T-helper 1 cell (primary cell): ENCODE measurements at regions not wholly inside any gene's neighbourhood (a gene's known extent, or its start where the extent isn't known, plus 50 kb on each side); places are given as distances from the start of the nearest gene placed in this dataset.

Experiments used
- DNase-seq, 5 donors: peaks; one replicate each; pipeline ENCODE4 v3.0.0-alpha.2; 2012 to 2020

DNA sequence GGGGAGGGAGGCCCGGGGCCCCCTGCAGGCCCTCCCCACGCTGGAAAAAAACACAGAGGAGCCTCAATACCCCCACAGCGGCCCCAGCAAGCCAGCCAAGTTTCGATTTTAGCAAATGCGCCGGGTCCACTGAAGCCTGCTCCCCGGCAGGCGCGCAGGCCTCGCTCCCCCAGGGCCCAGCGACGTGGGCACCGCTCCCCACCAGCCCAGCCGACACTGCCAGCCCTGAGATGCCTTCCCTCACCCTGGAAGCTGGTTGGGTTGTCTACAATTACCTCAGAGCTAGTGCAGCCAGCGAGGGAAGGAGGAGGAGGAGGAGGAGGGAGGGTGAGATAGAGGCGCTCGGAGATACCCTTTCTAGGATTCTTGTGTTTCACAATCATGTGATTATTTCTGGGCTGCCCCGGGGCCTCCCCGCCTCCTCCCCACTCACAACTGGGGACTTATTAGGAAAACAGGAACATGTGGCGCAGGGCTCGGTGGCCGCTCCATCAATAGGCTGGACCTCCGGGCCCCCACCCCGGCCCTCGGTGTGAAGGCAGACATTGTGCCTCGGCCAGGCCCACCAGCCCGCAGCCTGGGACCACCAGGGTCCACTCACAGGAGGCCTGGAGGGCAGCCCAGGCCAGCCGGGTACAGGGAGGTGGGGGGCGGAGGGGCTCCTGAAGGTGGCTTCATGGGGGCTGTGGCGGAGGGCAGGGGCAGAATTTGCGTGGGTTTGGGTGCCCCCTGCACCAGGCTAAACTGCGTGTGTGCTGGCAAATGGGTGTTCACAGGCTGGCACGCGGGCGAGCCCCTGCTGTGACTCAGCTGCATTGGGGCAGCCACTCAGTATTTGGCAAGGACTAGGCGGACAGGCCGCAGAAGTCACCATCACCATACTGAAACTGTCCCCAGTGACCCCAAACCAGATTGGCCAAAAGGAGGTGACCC is 109.9 kb downstream of the NCOR2 start:
- DNase-seq, result peak; percentile 28 to 48 (median 45)

DNA sequence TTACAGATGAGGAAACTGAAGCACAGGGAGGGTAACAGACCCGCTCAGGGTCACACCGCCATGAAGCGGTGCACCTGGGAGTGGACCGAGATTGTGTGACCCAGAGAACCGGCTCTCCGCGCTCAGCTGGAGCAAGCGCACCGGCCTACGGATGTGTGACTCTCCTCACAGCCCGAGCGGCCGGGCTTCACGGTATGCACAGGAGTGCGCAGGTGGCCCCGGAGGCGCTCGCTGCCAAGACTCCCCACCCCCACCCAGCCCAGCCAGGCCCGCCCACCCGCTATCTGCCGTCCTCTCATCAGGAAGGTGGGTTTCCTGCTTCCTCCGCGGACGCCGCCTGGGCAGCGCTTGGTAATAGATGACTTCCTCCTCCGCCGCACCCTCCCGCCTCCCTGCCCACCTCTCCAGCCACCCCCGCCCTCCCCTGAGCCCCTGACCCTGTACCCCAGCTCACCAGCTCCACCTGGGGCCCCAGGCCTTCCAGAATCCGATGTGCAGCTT is 110.7 kb downstream of the NCOR2 start:
- peak; percentile 28 to 39 (median 35) for DNase-seq

DNA sequence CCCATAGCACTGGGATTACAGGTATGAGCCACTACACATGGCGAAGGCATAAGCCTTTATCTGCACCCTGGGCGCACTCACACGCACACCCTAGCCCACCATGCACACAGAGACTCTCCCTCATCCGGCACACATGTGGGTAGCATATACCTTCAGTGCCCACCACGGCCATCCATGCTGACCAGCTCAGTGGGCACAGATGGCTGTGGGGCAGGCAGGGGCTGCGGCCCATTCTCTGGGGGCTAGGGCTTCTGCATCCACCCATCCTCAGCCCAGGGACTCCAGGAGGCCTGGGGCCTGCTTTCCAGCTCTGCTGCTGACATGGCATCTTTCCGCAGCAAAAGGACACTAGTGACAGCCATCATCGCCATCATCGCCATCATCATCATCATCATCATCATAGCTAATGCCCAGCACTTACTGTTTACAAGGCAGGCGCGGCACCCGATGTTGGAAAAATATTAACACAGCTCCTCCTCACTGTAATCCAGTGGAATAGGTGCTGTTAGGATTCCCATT is 111.2 kb downstream of the NCOR2 start:
- no peak for DNase-seq

DNA sequence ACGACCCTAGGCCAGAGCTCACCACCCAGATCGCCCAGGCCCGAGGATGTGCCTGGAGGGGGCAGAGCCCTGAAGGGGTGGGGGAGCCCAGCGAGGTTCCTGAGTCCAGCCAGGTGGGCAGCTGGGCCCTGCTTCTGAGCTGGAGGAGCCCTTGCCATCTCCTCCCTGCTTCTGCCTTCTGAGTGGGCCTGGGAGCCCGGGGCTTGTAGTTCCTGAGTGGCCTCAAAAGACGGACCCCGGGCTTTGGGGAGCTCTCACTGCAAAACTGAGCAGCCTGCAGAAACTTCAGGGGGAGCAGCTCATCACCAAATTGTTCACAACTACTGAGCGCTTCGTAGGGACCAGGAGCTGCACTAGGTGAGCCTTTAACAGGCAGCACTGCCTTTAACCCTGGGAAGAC is 112.1 kb downstream of the NCOR2 start:
- no peak for DNase-seq

DNA sequence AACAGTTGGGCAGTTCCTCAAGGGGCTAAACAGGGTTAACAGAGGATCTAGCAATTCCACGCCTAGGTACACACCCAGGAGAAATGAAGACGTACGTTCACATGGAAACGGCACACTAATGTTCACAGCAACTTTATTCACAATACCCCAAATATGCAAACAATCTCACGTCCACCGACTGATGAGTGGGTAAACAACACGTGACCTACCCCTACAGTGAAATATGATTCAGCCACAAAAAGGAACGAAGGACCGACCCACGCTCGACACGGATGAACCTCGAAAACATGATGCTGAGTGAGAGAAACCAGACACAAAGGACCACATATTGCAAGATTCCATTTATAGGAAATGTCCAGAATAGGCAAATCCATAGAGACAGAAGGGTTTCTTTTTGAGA is 112.7 kb downstream of the NCOR2 start:
- DNase-seq, result no peak

DNA sequence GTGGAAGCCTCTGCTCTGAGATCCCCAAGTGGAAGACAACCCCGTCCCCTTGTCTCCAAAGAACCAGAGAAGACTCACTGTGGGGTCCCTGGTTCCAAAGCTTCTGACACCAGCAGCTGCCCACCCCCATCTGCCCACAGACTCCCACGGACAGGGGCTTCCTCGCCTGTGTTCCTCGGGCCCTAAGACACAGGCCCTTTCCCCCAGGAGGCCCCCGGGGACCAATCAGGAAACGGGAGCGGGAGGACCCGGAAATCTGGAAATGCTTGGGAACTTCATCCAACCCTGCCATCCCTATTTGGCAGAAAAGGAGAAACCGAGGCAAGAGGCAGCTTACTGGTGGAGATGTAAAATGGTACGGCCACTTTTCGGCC is 113.1 kb downstream of the NCOR2 start:
- DNase-seq, result no peak

DNA sequence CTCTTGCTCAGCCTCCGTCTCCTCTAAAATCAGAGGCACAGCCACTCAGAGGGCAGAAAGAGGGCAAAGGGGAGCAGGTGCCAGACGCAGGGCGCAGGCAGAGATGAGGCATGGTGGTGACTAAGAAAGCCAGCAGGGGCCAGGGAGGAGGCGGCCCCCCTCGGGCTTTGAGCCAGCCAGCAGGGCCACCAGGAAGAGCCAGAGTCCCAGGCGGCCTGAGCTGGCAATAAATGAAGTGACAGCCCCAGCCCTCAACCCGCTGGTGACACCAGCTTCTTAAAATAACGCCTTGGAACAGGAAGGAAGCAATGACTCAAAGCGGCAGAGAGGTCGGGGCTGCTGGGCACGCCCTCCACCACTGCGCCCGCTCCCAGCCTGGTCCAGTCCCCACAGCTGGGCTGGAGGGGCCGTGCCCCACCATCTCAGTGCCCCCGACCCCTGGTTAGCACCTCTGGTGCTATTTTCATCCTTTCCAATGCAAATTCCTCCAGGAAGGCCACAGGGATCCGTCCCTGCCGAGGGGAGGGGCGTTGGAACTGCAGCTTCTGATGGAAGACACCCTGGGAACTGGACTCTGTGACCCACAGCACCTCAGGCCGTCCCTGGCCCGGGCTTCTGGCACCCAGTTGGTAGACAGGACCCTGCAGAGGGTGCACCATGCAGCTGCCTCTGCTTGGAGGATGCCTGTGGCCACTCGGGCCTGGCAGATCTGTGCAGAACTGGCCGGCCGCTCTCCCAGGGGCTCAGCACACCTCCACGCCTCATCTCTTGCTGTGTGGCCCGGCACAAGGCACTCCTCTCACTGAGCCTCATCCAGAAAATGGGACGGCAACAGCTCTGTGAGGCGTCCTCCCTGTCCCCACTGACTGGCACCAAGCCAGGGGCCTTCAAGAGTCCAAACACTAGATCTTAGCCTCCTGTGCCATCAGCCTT is 113.7 kb downstream of the NCOR2 start:
- DNase-seq, result peak; percentile 62 to 90 (median 75)

DNA sequence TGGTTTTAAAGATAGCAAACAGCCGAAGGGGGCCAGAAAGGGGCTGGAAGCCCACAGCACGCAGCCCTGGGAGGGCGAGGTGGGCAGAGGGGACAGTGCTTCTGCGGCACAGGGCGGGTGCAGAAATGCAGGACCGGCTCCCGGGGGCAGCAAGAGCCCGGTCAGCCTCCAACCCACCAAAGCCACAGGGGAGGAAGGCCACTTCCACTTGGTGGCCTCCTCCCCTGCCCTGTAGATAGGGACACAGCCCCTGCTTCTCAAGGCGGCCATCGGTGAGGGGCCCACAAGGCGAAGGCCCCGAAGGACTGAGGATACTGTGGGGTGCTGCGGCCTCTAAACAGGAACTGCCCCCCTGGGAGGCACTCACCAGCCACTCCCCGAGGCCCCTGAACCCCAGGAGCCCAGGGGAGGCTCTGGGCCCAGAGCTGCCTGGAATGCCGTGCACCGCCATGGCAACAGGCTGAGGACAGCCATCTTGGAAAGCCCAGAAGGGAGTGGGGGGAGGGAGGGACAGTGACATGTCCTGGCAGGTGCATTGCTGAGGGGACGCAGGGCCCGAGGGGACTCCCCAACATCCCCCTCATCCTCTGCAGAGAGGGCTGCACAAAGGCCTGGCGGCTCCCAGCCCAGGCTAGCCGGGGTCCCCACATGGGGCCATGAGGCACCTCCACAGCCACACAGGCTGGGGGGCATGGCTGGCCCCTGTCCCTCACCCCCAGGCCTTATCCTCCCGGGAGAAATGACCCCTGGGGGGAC is 114.7 kb downstream of the NCOR2 start:
- DNase-seq, result no peak

DNA sequence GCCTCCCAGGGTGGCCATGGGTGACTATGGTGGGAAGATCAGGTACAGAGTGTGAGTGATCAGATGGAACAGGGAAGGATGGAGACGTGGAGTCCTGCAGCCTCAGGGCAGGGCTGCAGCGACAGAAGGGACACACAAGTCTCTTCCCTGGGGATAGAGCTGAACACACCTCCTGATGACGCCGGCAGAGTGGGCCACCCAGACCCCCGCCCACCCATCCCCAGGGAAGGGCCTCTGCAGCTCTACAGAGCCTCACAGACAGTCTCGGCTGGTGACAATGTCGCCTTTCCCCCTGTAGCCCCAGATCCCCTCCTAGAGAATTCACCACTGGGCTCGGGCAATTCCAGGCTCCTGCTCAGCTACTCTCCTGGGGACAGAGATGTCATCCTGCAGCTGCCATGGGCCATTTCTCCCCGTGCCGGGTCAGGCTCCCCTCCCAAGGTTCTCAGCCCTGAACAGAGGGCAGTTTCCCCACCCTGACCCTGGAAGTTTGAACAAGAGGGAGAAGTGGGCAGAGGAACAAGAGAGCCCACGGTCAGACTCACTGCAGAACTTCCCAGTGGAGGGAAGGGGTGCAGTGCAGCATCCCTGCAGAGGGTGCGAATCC is 115.7 kb downstream of the NCOR2 start:
- DNase-seq, result no peak

DNA sequence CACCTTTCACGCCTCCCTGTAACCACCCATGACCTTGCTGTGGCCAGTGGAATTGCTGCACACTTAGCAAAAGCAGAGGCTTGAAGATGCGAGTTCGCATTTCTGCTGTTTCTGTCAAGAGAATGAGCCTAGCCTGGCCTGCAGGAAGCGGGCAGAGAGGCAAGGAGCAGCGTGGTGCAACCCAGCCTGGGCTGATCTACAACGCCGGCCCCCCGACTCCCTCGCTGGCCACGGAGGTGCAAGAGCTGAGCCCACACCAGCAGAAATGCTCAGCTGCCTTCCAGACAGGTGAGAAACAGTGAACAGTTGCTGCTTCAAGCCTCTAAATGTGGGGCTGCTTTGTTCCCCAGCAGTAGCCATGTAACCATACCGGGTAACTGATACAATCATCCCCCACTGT is 116.4 kb downstream of the NCOR2 start:
- no peak for DNase-seq

DNA sequence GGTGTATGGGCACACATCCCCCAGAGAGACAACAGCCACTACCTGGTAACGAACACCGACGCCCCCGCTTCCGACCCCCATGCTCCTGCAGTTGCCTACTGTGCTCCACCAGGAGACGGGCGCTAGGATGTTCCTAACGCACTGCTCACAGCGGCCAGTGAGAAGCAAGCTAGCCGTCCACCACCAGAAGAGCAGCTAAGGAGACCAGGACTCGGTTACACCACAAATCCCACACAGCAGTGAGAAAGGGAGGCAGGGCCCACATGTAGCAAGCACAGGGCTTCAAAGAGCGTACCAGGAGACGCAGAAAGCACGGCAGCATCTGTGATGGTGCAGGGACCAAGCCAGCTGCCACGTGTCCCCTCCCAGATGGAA is 117.0 kb downstream of the NCOR2 start:
- no peak for DNase-seq

DNA sequence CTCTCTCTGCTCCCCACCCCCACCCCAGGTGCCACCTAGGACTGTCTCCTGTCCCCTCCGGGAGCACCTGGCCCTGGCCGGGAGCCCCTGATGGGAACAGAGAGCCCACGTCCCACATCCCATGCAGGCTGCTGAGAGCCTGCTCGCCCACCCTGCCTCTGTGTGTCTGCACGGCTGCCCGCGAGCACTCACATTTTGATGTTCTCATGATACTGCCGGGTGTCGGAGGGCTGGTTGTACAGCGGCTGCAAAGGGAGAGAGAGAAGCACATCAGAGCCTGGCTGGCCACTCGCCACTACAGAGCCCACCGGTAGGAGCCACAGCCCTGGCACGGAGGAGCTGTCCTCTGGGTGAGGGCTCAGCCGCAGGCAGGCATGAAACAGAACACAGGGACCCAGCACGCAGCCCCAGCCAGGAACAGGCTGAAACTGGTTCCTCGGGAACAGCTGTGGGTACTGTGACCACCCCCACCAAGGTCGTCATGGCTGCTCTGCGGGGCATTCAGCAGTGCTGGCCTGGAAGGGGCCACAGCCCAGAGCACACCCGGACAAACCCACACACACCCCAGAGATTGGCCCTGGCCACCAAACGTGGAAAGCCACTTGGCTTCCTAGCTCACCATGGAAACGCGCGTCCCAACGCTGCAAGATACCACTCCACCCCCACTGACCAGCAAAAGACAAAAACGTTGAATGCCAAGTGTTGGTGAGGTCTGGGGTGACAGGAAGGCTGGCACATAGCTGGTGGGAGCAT is 117.6 kb downstream of the NCOR2 start:
- DNase-seq, result no peak

DNA sequence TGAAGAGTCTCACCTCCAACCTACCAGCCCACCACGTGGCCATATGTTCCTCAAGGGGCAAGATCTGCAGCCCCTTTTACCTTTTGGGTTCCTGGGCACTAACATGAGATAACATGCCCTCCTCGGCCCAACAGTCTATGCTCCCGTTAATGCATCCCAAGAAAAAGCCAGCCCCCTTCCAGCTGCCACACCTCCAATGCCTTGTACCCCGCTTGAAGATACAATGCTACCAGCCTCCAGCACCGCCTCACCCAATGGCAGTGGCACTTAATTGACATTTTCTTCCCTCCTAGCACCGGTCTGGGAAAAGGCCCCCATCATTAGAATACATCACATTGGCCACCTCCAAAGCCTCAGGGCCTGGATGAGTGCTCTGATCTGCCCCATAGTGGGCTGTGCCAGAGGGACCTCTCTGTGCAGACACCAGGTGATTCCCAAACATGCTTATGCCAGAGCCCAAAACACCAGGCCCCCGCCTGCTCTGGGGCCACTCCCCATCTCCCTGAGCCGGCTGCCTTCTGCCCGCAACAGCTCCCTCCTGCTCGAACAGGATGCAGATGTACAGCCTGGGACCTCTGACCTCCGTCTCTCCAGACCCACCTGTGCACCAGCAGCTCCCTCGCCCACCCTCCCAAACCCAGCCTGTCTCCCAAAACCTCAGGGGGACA is 118.3 kb downstream of the NCOR2 start:
- no peak for DNase-seq

DNA sequence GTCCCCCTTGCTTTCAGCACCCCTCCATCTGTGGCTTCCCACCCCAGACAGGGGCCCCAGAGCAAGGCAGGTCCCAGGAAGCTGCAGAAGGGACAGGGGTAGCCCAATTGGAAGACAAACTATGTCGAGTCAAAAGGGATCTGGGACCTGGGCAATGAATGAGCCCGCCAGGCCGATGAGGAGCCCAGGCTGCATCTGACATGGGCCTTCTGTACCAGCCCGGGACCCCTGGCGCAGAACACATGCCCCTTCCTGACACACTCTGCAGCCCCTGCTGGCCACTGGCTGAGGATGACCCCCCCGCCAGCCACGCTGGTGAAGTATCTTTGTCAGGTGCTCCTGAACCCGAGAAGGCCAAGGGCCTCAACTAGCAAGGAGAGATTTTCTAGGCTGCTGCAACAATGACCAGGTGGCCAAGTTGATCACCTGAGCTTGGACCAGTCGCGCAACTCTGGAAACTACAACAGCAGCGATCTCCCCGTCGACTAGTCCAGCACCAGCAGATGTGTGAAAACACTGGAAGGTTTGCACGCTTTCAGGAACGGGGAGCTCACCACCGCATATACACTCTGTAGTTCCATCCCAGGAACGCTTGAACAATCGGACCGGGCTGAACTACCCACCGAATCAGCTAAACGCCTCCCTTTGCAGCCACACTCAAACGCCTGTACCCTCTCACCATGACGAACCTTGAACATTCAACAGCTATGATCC is 119.0 kb downstream of the NCOR2 start:
- no peak for DNase-seq

DNA sequence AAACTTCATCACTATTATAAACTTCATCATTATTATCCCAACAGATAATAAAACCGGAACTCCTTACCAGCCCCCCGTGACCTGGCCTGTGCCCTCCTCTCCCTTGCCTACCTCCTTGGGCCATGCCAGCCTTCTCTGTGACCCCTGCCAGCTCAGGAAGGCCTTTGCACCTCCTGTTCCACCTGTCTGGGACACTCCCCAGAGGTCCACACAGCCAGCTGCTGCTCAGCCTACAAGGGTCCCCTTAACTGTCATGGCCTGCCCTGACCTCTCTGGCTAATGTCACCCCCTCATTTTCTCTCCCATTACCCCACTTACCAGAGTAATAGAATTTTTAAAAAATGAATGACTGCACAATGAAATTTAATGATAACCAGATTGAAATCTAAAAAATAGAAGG is 121.0 kb downstream of the NCOR2 start:
- DNase-seq, result no peak

DNA sequence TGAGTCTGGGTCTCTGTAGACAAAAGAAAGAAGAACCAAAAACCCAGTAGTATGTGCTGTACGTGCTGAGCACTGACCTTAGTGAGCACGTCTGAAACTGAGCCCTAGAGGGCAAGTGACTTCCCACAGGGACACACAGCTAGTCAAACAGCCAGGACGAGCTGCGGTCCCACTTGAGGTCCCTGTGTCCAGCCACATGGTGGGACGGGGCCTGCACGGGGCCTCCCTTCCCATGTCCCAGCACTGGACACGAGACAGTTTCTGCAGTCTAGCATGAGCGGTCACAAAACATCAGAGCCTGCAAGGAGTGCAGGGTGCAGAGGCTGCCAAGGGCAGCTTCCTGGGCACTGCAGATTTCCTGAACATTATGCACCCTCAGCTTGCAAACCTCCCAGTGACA is 121.6 kb downstream of the NCOR2 start:
- DNase-seq, result no peak

DNA sequence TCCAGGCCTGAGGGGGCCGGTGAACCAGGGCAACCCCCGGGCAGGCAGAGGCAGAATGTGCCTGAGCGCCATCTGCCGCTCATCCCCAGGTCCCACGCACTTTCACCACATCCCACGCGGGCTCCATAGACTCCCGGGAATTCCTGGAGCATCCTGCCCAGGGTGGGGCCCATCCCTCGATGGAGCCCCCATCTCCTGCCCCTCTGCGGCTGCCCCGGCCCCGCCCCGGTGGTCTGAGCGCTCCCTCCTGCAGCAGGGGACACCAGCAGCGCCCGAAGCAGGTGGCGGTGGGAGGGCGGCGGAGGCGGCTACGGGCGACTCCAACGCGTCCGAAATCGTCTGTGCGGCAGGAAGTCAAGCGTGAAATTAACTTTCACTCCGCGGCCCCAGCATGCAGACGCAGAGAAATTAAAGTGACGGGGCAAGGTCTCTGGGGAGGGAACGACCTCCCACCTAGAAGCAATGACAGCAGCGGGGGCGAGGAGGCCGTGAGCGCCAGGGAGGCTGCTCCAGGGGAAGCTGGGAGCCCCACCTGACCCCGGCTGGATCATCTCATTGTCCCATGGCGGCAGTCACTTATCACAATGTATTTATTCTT is 122.2 kb downstream of the NCOR2 start:
- no peak for DNase-seq

DNA sequence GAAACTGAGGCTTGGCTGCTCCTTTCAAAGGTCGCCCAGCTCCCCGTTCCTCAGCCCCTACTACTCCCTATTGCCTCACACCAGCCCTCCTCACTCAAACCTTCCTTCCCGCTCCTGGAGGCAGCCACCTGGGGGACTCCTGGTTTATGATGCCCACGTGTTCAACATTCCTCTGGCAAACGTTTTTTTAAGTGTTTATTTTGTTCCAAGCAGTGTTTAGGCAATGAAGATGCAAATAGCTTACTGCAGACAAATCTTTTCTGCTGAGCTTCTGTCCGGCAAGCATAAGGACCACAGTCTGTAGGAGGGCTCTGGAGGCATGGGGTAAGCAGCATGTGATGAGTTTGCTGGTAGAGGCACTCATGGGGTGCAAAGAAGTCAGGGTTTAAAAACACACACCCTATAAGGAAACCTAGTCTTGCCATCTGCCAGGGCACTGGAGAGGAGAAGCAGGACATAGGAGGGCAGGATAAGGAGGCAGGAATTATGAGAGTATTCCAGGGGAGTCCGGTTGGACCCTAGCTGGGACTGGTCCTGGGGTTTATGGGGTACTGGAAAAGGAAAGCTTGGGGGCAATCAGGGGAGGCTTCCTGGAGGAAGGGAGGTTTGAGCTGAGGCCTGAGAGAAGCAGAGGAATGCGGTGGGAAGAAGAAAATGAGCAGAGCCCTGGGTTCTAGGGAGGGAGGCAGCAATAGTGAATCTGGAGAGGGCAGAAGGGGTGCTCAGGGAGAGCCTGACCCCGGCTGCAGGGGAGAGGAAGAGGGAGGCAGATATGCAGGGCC is 123.3 kb downstream of the NCOR2 start:
- DNase-seq, result no peak
